Thyroid gland (tissue), 4 donors: ENCODE measurements at regions not wholly inside any gene's neighbourhood (a gene's known extent, or its start where the extent isn't known, plus 50 kb on each side); places are given as distances from the start of the nearest gene placed in this dataset.
"Not testable (repeated sequence)": the region's sequence is repeated elsewhere in the genome, so short reads cannot be mapped to it uniquely, and the experiment has no call there.

Experiments
- POLR2A ChIP-seq, 2 donors: fragments of 450-650 bp; IDR thresholded peaks; one replicate each; pipeline ENCODE4 v1.6.1; 2017; ENCODE audit warnings: antibody characterized with exemption in 2 of 2, mild to moderate bottlenecking in 2 of 2, moderate library complexity in 1 of 2
- TF ChIP-seq, protein P1 (sequence below), 6 experiments: fragments of 200-600 bp in 3 of 6; fragments of 450-650 bp in 3 of 6; sonication (generic) in 3 of 6; IDR thresholded peaks; one replicate each; pipeline ENCODE4 v1.5.1; 2016 to 2019; ENCODE audit warnings: antibody characterized with exemption in 6 of 6, mild to moderate bottlenecking in 2 of 6, inconsistent platforms in 1 of 6, moderate library complexity in 1 of 6

- not testable (repeated sequence) for TF ChIP-seq POLR2A (IDR thresholded peaks at IDR 0.05)
- TF ChIP-seq, protein P1, sequence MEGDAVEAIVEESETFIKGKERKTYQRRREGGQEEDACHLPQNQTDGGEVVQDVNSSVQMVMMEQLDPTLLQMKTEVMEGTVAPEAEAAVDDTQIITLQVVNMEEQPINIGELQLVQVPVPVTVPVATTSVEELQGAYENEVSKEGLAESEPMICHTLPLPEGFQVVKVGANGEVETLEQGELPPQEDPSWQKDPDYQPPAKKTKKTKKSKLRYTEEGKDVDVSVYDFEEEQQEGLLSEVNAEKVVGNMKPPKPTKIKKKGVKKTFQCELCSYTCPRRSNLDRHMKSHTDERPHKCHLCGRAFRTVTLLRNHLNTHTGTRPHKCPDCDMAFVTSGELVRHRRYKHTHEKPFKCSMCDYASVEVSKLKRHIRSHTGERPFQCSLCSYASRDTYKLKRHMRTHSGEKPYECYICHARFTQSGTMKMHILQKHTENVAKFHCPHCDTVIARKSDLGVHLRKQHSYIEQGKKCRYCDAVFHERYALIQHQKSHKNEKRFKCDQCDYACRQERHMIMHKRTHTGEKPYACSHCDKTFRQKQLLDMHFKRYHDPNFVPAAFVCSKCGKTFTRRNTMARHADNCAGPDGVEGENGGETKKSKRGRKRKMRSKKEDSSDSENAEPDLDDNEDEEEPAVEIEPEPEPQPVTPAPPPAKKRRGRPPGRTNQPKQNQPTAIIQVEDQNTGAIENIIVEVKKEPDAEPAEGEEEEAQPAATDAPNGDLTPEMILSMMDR (IDR thresholded peaks at IDR 0.05), result not testable (repeated sequence)
Measured at GRCh38 chr11:115610234-115610633, 106.0 kb upstream of the CADM1 start.
